ENCODE measurements at regions not wholly inside any gene's neighbourhood (a gene's known extent, or its start where the extent isn't known, plus 50 kb on each side); places are given as distances from the start of the nearest gene placed in this dataset.

DNA sequence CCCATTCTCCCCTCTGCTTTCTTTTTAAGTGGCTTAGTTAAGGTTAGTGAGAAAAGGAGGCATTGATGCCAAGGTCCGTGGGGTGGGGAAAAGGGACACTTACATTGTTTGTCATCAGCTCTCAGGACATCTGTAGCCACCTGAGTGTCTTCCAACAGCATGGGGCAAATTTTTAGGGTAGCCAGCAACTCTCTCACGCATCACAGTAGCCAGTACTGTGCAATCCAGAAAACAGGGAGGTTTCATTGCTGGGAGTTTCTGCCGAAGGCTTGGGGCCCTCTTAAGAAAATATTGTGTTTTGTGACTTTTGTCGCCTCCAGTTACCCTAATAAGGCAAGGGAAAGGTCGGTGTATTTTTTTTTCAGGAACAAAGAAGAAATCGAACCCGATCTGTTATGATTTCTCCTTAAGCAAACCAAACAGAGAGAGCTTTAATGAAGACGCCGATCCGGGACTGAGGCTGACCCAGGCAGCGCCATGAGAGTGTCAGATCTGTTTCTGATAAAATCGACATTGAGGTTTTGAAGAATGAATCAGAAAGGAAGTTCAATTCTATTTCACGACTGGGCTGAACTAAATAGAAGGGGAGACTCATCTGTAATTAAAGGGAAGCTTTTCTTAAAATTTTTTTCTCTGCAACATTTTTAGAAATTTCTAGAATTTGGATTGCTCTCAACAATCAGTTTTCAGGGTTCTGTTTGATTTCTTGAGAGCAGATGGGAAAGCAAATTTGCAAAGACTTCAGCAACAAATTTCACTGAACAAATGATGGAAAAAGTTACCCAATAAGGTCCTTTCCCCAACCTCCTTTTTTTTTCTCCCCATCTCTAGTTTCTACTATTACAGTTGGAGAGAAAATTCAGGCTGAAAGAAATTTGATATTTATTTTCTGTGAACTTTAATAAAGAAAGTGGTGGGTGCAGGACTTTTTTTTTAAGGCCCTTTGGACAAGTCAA lies 144.7 kb upstream of the IRX3 start:
- Histone ChIP-seq H3K4me3 (IDR thresholded peaks at IDR 0.05; ENCODE audit: insufficient read depth, low read depth, low read length) (no peak overlapping the region), H3K27me3 (ENCODE audit: insufficient read depth, low read depth) (no peaks in the 10 kb centered on the region), H3K27ac (no peak overlapping the region), H4K20me1 (ENCODE audit: insufficient read depth) (no peaks in the 10 kb centered on the region), H3K9ac (no peak overlapping the region), H3K36me3 (ENCODE audit: insufficient read depth) (no peaks in the 10 kb centered on the region), H3K4me2 (no peak overlapping the region), H2AFZ (ENCODE audit: low read depth) (no peak overlapping the region), H3K4me1 (ENCODE audit: low read depth, poor library complexity, severe bottlenecking) (no peaks in the 10 kb centered on the region), H3K79me2 (ENCODE audit: insufficient read depth, low read depth) (no peaks in the 10 kb centered on the region)
- no peak for TF ChIP-seq CTCF (conservative IDR thresholded peaks at IDR 0.05; ENCODE audit: low read depth, low read length)

- no peak overlapping the region for H3K27ac ChIP-seq
- no peaks in the 10 kb centered on the region for H3K4me1 ChIP-seq (ENCODE audit: low read depth, poor library complexity, severe bottlenecking)
- no peak overlapping the region for H3K9ac ChIP-seq
- TF ChIP-seq CTCF (conservative IDR thresholded peaks at IDR 0.05; ENCODE audit: low read depth, low read length) = no peak
- H3K4me3 ChIP-seq (IDR thresholded peaks at IDR 0.05; ENCODE audit: insufficient read depth, low read depth, low read length) = no peak overlapping the region
- H3K36me3 ChIP-seq (ENCODE audit: insufficient read depth) = no peaks in the 10 kb centered on the region
- H4K20me1 ChIP-seq (ENCODE audit: insufficient read depth) = no peaks in the 10 kb centered on the region
- H2AFZ ChIP-seq (ENCODE audit: low read depth) = no peak overlapping the region
- H3K4me2 ChIP-seq = no peak overlapping the region
- H3K79me2 ChIP-seq (ENCODE audit: insufficient read depth, low read depth) = no peaks in the 10 kb centered on the region
- no peaks in the 10 kb centered on the region for H3K27me3 ChIP-seq (ENCODE audit: insufficient read depth, low read depth)
These were observed 144.0 kb upstream of the IRX3 start for GRCh38 chr16:54430491-54431030.

DNA sequence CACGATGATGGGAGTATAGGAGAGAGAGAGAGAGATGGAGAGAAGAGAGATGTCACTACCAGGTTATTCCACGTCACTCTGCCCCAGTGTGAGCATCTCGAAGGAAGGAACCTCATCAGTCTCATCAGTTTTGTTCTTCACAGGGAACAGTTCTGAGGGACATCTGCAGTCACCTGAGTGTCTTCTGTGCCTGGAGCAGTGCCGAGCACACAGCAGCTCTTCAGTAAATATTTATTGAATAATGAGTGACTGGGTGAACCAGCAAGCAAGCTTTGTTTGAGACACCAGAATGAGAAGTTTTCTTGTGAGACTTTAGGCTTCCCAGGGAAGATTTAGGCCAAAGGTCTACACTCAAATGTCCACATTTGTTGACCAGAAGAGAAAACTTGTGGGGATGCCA lies 142.4 kb upstream of the IRX3 start:
- Histone ChIP-seq H3K27me3 (ENCODE audit: insufficient read depth, low read depth) (no peaks in the 10 kb centered on the region), H3K79me2 (ENCODE audit: insufficient read depth, low read depth) (no peaks in the 10 kb centered on the region), H4K20me1 (ENCODE audit: insufficient read depth) (no peaks in the 10 kb centered on the region), H3K4me3 (IDR thresholded peaks at IDR 0.05; ENCODE audit: insufficient read depth, low read depth, low read length) (no peak overlapping the region), H3K27ac (no peak overlapping the region), H3K36me3 (ENCODE audit: insufficient read depth) (no peaks in the 10 kb centered on the region), H3K4me1 (ENCODE audit: low read depth, poor library complexity, severe bottlenecking) (no peaks in the 10 kb centered on the region), H3K9ac (no peak overlapping the region), H2AFZ (ENCODE audit: low read depth) (no peak overlapping the region), H3K4me2 (no peak overlapping the region)
- TF ChIP-seq CTCF (conservative IDR thresholded peaks at IDR 0.05; ENCODE audit: low read depth, low read length) = no peak

DNA sequence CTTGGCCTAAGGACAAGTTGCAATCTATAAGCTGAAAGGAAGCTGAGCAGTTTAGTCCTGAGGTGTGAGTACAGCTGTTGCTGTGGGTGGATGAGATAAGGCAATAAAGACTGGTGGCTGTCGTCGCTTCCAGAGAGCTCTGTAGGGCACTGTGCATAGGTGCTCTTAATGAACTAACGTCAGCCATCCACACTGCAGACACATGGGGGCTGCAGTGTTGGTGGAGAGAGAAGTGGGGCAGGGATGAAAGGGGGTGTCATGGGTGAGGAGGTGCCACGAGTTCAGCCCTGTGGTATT lies 139.9 kb upstream of the IRX3 start:
- no peaks in the 10 kb centered on the region for H3K4me1 ChIP-seq (ENCODE audit: low read depth, poor library complexity, severe bottlenecking)
- no peak for TF ChIP-seq CTCF (conservative IDR thresholded peaks at IDR 0.05; ENCODE audit: low read depth, low read length)
- no peak overlapping the region for H3K9ac ChIP-seq
- no peaks in the 10 kb centered on the region for H3K27me3 ChIP-seq (ENCODE audit: insufficient read depth, low read depth)
- no peak overlapping the region for H2AFZ ChIP-seq (ENCODE audit: low read depth)
- no peaks in the 10 kb centered on the region for H3K79me2 ChIP-seq (ENCODE audit: insufficient read depth, low read depth)
- no peaks in the 10 kb centered on the region for H4K20me1 ChIP-seq (ENCODE audit: insufficient read depth)
- no peak overlapping the region for H3K27ac ChIP-seq
- H3K4me3 ChIP-seq (IDR thresholded peaks at IDR 0.05; ENCODE audit: insufficient read depth, low read depth, low read length) = no peak overlapping the region
- no peak overlapping the region for H3K4me2 ChIP-seq
- H3K36me3 ChIP-seq (ENCODE audit: insufficient read depth) = no peaks in the 10 kb centered on the region
